Upper lobe of left lung (tissue), 4 donors: ENCODE measurements at regions not wholly inside any gene's neighbourhood (a gene's known extent, or its start where the extent isn't known, plus 50 kb on each side); places are given as distances from the start of the nearest gene placed in this dataset.

ENCODE experiments used
- CTCF ChIP-seq, 6 experiments: fragments of 450-650 bp in 4 of 6; fragments of 200-600 bp in 2 of 6; sonication (generic) in 2 of 6; IDR thresholded peaks; one replicate each; pipeline ENCODE4 v1.5.1; 2016 to 2019; ENCODE audit warnings: antibody characterized with exemption in 6 of 6
- POLR2A ChIP-seq, 4 donors: fragments of 450-650 bp; IDR thresholded peaks; one replicate each; pipeline ENCODE4 v1.5.1; 2016 to 2017; ENCODE audit warnings: antibody characterized with exemption in 4 of 4, mild to moderate bottlenecking in 2 of 4
- POLR2AphosphoS5 ChIP-seq, 2 donors: sonication (generic); formaldehyde crosslinking; IDR thresholded peaks; one replicate each; pipeline ENCODE4 v1.5.1; 2017; ENCODE audit warnings: antibody characterized with exemption in 2 of 2

DNA sequence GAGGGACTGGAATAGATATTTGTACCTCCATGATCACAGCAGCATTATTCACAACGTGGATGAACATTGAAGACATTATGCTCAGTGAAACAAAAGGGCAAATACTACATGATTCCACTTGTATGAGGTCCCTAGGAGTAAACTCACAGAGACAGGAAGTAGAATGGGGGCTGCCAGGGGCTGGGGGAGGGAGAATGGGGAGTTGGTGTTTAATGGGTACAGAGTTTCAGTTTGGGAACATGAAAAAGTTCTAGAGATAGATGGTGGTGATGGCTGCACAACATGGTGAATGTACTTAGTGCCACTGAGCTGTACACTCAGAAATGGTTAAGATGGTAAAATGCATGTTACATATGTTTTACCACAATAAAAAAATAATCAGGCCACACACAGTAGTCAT lies 164.3 kb upstream of the RREB1 start:
- no peak for TF ChIP-seq POLR2AphosphoS5 (IDR thresholded peaks at IDR 0.05)
- TF ChIP-seq CTCF (IDR thresholded peaks at IDR 0.05) = no peak
- TF ChIP-seq POLR2A (IDR thresholded peaks at IDR 0.05) = no peak
